Brain microvascular endothelial cell (primary cell): ENCODE measurements at regions not wholly inside any gene's neighbourhood (a gene's known extent, or its start where the extent isn't known, plus 50 kb on each side); places are given as distances from the start of the nearest gene placed in this dataset.
"Not testable (repeated sequence)": the region's sequence is repeated elsewhere in the genome, so short reads cannot be mapped to it uniquely, and the experiment has no call there.

Experiments
- DNase-seq: peaks from one replicate; pipeline ENCODE4 v3.0.0-alpha.2; 2020
- H3K27ac ChIP-seq: fragments of 250-450 bp; sonication (Bioruptor Pico); 2 replicates; pipeline ENCODE4 v1.5.1; 2020; ENCODE audit warnings: mild to moderate bottlenecking, moderate library complexity
- H3K27me3 ChIP-seq: fragments of 250-450 bp; sonication (Bioruptor Pico); replicated peaks from 2 replicates; pipeline ENCODE4 v1.5.1; 2020; ENCODE audit warnings: mild to moderate bottlenecking
- H3K36me3 ChIP-seq: fragments of 250-450 bp; sonication (Bioruptor Pico); replicated peaks from 2 replicates; pipeline ENCODE4 v1.5.1; 2020; ENCODE audit warnings: mild to moderate bottlenecking
- H3K4me3 ChIP-seq: 2 replicates; pipeline ENCODE4 v1.5.1; 2011; ENCODE audit warnings: low read depth, mild to moderate bottlenecking, control low read depth, low read length, moderate library complexity
- in situ Hi-C: cut with HindIII; loops from 2 replicates; pipeline ENCODE4 v1.10.0; 2017; ENCODE audit warnings: low sequenced_read_pairs, low pct_ligation_motif_present
- TF ChIP-seq, protein P1 (sequence below): IDR thresholded peaks from 2 replicates; pipeline ENCODE4 v1.5.1; 2011; ENCODE audit warnings: low read depth, mild to moderate bottlenecking, moderate library complexity, low read length, control low read depth, inconsistent platforms; ENCODE audit errors: missing control alignments

DNA sequence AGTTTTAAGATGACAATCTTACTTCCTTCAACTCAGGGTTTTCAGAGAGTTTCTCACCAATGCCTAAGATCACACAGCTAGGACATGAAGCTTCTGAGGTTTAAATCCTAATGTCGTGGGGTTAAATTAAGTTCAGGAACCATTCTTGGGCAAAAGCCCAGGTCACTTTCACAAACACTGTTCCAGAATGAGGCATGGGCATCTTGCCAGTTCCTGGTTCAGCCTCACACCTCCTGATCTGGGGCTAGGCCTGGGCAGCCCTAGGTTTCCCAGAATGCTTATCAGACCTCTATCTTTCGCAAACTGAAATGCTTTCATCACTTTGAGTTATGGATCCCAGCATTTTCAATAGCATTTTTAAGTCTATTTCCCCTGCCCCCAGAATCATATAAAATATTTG lies 224.8 kb upstream of the EDA2R start:
- Histone ChIP-seq H3K4me3 (no peak overlapping the region), H3K27me3 (no peaks in the 10 kb centered on the region), H3K36me3 (no peaks in the 10 kb centered on the region), H3K27ac (no peak overlapping the region)
- in situ Hi-C loops = no loop called here
- DNase-seq = no peak
- TF ChIP-seq, protein P1, sequence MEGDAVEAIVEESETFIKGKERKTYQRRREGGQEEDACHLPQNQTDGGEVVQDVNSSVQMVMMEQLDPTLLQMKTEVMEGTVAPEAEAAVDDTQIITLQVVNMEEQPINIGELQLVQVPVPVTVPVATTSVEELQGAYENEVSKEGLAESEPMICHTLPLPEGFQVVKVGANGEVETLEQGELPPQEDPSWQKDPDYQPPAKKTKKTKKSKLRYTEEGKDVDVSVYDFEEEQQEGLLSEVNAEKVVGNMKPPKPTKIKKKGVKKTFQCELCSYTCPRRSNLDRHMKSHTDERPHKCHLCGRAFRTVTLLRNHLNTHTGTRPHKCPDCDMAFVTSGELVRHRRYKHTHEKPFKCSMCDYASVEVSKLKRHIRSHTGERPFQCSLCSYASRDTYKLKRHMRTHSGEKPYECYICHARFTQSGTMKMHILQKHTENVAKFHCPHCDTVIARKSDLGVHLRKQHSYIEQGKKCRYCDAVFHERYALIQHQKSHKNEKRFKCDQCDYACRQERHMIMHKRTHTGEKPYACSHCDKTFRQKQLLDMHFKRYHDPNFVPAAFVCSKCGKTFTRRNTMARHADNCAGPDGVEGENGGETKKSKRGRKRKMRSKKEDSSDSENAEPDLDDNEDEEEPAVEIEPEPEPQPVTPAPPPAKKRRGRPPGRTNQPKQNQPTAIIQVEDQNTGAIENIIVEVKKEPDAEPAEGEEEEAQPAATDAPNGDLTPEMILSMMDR = no peak

DNA sequence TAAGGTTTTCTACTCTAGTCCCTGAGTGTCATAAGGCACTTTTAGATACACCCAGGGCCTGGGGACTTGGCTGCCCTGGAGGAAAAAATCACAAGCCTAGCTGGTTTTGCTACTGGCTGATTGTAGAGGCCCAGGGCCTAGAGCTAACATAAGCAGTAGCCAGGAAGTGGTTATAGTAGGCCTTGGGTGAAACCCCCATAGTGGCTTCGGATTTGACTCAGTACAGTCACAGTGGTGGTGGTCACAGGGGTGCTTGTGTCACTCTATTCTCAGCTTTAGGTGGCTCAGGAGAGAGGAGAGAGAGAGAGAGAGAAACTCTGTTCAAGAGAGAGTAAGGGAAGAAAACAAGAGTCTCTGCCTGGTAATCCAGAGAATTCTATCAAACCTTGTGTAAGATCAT lies 194.5 kb upstream of the EDA2R start:
- H3K4me3 ChIP-seq = no peak overlapping the region
- H3K36me3 ChIP-seq = no peaks in the 10 kb centered on the region
- TF ChIP-seq, protein P1 = no peak
- no peaks in the 10 kb centered on the region for H3K27me3 ChIP-seq
- in situ Hi-C loops = no loop called here
- no peak overlapping the region for H3K27ac ChIP-seq
- DNase-seq = no peak

DNA sequence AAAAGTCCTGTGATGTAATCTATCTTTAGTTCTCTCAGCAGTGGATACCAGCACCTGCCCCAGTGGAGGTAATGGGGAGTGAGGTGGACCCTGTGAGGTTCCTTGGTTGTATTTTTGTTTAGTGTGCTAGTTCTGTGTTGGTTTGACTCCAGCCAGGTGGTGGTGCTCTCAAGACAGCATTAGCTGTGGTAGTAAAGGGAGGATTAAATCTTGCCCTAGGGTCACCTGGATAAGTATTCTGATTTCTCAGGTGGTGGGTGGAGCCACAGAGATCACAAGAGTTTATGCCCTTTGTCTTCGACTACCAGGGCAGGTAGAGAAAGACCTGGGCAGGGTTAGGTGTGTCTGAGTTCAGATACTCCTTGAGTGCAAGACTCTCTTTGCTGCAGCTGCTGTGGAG lies 176.3 kb upstream of the EDA2R start:
- Histone ChIP-seq H3K27me3 (no peaks in the 10 kb centered on the region), H3K27ac (no peak overlapping the region), H3K36me3 (no peaks in the 10 kb centered on the region), H3K4me3 (no peak overlapping the region)
- TF ChIP-seq, protein P1 = no peak
- in situ Hi-C loops = no loop called here
- DNase-seq = no peak

DNA sequence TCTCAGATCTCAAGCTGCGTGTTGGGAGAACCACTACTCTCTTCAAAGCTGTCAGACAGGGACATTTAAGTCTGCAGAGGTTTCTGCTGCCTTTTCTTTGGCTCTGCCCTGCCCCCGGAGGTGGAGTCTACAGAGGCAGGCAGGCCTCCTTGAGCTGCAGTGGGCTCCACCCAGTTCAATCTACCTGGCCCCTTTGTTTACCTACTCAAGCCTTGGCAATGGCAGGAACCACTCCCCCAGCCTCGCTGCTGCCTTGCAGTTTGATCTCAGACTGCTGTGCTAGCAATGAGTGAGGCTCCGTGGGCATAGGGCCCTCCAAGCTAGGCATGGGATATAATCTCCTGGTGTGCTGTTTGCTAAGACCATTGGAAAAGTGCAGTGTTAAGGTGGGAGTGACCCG lies 155.6 kb upstream of the EDA2R start:
- H3K36me3 ChIP-seq, H3K4me3 ChIP-seq, DNase-seq, H3K27ac ChIP-seq, H3K27me3 ChIP-seq, in situ Hi-C loops: not testable (repeated sequence)

DNA sequence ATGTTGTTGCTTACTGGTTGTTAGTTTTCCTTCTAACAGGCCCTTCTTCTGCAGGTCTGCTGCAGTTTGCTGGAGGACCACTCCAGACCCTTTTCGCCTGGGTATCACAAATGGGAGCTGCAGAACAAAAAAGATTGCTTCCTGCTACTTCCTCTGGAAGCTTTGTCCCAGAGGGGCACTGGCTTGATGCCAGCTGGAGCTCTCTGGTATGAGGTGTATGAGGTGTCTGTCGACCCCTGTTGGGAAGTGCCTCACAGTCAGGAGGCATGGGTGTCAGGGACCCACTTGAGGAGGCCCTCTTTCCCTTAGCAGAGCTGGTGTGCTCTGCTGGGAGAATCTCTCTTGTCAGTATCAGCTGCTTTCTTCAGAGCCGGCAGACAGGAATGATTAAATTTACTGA lies 127.4 kb upstream of the EDA2R start:
- H3K4me3 ChIP-seq = no peak overlapping the region
- DNase-seq = no peak
- TF ChIP-seq, protein P1 = no peak
- H3K27me3 ChIP-seq = no peaks in the 10 kb centered on the region
- in situ Hi-C loops = no loop called here
- no peaks in the 10 kb centered on the region for H3K36me3 ChIP-seq
- H3K27ac ChIP-seq = no peak overlapping the region

DNA sequence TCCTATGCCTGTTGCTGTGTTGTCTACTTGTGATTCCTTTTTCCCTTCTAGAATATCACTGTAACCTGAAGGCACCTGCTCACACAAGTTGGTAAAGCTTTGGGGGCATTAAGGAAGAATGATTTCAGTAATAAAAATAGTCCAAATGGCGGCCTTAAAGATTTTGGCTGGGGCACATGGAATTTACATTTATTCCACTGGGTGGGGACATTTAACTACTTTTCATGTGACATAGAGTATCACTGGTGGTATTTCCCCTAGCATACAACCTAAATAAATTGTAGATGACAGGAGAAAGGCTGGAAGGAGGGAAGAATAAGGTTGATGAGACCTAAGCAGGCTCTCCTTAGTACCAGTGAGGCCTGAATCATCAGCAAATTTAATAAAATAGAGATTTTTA lies 121.8 kb upstream of the EDA2R start:
- TF ChIP-seq, protein P1 = no peak
- Histone ChIP-seq H3K27me3 (no peaks in the 10 kb centered on the region), H3K36me3 (no peaks in the 10 kb centered on the region), H3K4me3 (no peak overlapping the region), H3K27ac (no peak overlapping the region)
- in situ Hi-C loops = no loop called here
- no peak for DNase-seq

DNA sequence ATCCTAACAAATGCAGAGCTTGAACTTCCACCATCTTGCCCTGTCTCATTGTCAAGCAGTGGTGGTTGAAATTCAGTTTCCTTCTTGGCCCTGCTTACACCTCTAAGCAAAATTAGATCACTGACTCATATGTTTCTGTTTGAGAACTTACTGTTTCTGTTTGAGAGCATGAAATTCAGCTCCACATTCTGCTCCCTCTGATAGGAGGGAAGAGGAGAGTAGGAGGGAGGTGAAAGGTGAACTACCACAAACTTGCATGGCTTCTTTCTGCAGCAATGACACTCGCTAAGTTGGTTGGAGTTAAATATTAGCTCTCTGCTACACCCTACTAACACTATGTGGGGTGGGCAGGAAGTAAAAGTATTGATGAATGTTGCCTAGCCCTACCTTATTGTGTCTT lies 117.8 kb upstream of the EDA2R start:
- TF ChIP-seq, protein P1 = no peak
- H3K36me3 ChIP-seq = no peaks in the 10 kb centered on the region
- in situ Hi-C loops = no loop called here

More for the DNA sequence above, 117.8 kb upstream of the EDA2R start:
- Histone ChIP-seq H3K4me3 (no peak overlapping the region), H3K27me3 (no peaks in the 10 kb centered on the region), H3K27ac (no peak overlapping the region)
- no peak for DNase-seq
